ENCODE measurements at regions not wholly inside any gene's neighbourhood (a gene's known extent, or its start where the extent isn't known, plus 50 kb on each side); places are given as distances from the start of the nearest gene placed in this dataset.
A peak's percentile ranks its signal among the peaks of the same experiment; 100 is the strongest.

GRCh38 chr6:44679438-44680201, 292.1 kb downstream of the CDC5L start:
- Mint-ChIP-seq H3K9me3 (no peaks in the 10 kb centered on the region), H3K27me3 (ENCODE audit: insufficient read depth) (peaks cover 3% of the 10 kb centered on the region), H3K27ac (peak overlapping the region; percentile 40), H3K36me3 (ENCODE audit: low read depth) (no peaks in the 10 kb centered on the region), H3K4me3 (no peak overlapping the region), H3K4me1 (ENCODE audit: low read depth) (peaks cover 5% of the 10 kb centered on the region)
- no peak for DNase-seq (ENCODE audit: low spot score)
- intact Hi-C loops (cut with micrococcal nuclease): loop anchor here (10.0 kb wide), 1 partner anchor 1955 kb away; no protein-coding TSS in a partner anchor

GRCh38 chr6:44680202-44680720, 292.8 kb downstream of the CDC5L start:
- DNase-seq (ENCODE audit: low spot score): no peak
- intact Hi-C loops (cut with micrococcal nuclease): no loop called here
- Mint-ChIP-seq H3K4me1 (ENCODE audit: low read depth) (peaks cover 5% of the 10 kb centered on the region), H3K27me3 (ENCODE audit: insufficient read depth) (peaks cover 5% of the 10 kb centered on the region), H3K36me3 (ENCODE audit: low read depth) (no peaks in the 10 kb centered on the region), H3K9me3 (no peaks in the 10 kb centered on the region), H3K27ac (no peak overlapping the region), H3K4me3 (no peak overlapping the region)

GRCh38 chr6:44681761-44682160, 294.3 kb downstream of the CDC5L start:
- Mint-ChIP-seq H3K27ac (no peak overlapping the region), H3K36me3 (ENCODE audit: low read depth) (no peaks in the 10 kb centered on the region), H3K4me3 (no peak overlapping the region), H3K27me3 (ENCODE audit: insufficient read depth) (peaks cover 5% of the 10 kb centered on the region), H3K9me3 (no peaks in the 10 kb centered on the region), H3K4me1 (ENCODE audit: low read depth) (peaks cover 5% of the 10 kb centered on the region)
- no peak for DNase-seq (ENCODE audit: low spot score)
- intact Hi-C loops (cut with micrococcal nuclease): no loop called here

- Mint-ChIP-seq H3K36me3 (ENCODE audit: low read depth) (no peaks in the 10 kb centered on the region), H3K4me1 (ENCODE audit: low read depth) (peaks cover 5% of the 10 kb centered on the region), H3K27ac (no peak overlapping the region), H3K4me3 (no peak overlapping the region), H3K27me3 (ENCODE audit: insufficient read depth) (peaks cover 7% of the 10 kb centered on the region), H3K9me3 (peaks cover 2% of the 10 kb centered on the region)
- intact Hi-C loops (cut with micrococcal nuclease): no loop called here
- no peak for DNase-seq (ENCODE audit: low spot score)
Measured at GRCh38 chr6:44682280-44682679, 294.8 kb downstream of the CDC5L start.

GRCh38 chr6:44682987-44683779, 295.7 kb downstream of the CDC5L start:
- intact Hi-C loops (cut with micrococcal nuclease): no loop called here
- DNase-seq (ENCODE audit: low spot score): no peak
- Mint-ChIP-seq H3K4me1 (ENCODE audit: low read depth) (peaks cover 5% of the 10 kb centered on the region), H3K27me3 (ENCODE audit: insufficient read depth) (peaks cover 12% of the 10 kb centered on the region), H3K27ac (no peak overlapping the region), H3K4me3 (no peak overlapping the region), H3K9me3 (peaks cover 3% of the 10 kb centered on the region), H3K36me3 (ENCODE audit: low read depth) (no peaks in the 10 kb centered on the region)

GRCh38 chr6:44685213-44685612, 297.7 kb downstream of the CDC5L start:
- Mint-ChIP-seq H3K4me3 (no peak overlapping the region), H3K4me1 (ENCODE audit: low read depth) (no peaks in the 10 kb centered on the region), H3K36me3 (ENCODE audit: low read depth) (peaks cover 2% of the 10 kb centered on the region), H3K27ac (no peak overlapping the region), H3K27me3 (ENCODE audit: insufficient read depth) (peaks cover 11% of the 10 kb centered on the region), H3K9me3 (peaks cover 10% of the 10 kb centered on the region)
- DNase-seq (ENCODE audit: low spot score): no peak
- intact Hi-C loops (cut with micrococcal nuclease): no loop called here

- Mint-ChIP-seq H3K27me3 (ENCODE audit: insufficient read depth) (peaks cover 1% of the 10 kb centered on the region), H3K9me3 (no peaks in the 10 kb centered on the region)
- intact Hi-C loops (cut with micrococcal nuclease): no loop called here
Measured at GRCh38 chr6:44696099-44696498, 308.6 kb downstream of the CDC5L start.

GRCh38 chr6:44696686-44697085, 309.2 kb downstream of the CDC5L start:
- no peak overlapping the region for H3K27ac Mint-ChIP-seq
- intact Hi-C loops (cut with micrococcal nuclease): no loop called here
- H3K36me3 Mint-ChIP-seq (ENCODE audit: low read depth): no peaks in the 10 kb centered on the region
- H3K9me3 Mint-ChIP-seq: no peaks in the 10 kb centered on the region
- peaks cover 5% of the 10 kb centered on the region for H3K4me1 Mint-ChIP-seq (ENCODE audit: low read depth)
- no peak overlapping the region for H3K4me3 Mint-ChIP-seq
- DNase-seq (ENCODE audit: low spot score): no peak
- peaks cover 1% of the 10 kb centered on the region for H3K27me3 Mint-ChIP-seq (ENCODE audit: insufficient read depth)

More at GRCh38 chr6:44696099-44696498, 308.6 kb downstream of the CDC5L start:
- H3K4me3 Mint-ChIP-seq: no peak overlapping the region
- H3K4me1 Mint-ChIP-seq (ENCODE audit: low read depth): peaks cover under 1% of the 10 kb centered on the region
- DNase-seq (ENCODE audit: low spot score): no peak
- no peaks in the 10 kb centered on the region for H3K36me3 Mint-ChIP-seq (ENCODE audit: low read depth)
- no peak overlapping the region for H3K27ac Mint-ChIP-seq

GRCh38 chr6:44697327-44697726, 309.8 kb downstream of the CDC5L start:
- peaks cover 9% of the 10 kb centered on the region for H3K4me1 Mint-ChIP-seq (ENCODE audit: low read depth)
- peaks cover 1% of the 10 kb centered on the region for H3K36me3 Mint-ChIP-seq (ENCODE audit: low read depth)
- no peak overlapping the region for H3K4me3 Mint-ChIP-seq
- DNase-seq (ENCODE audit: low spot score): no peak
- peaks cover 1% of the 10 kb centered on the region for H3K27me3 Mint-ChIP-seq (ENCODE audit: insufficient read depth)
- no peaks in the 10 kb centered on the region for H3K9me3 Mint-ChIP-seq
- H3K27ac Mint-ChIP-seq: no peak overlapping the region
- intact Hi-C loops (cut with micrococcal nuclease): no loop called here

GRCh38 chr6:44698602-44699001, 311.1 kb downstream of the CDC5L start:
- Mint-ChIP-seq H3K4me3 (no peak overlapping the region), H3K9me3 (no peaks in the 10 kb centered on the region), H3K27ac (no peak overlapping the region), H3K27me3 (ENCODE audit: insufficient read depth) (peaks cover 1% of the 10 kb centered on the region), H3K36me3 (ENCODE audit: low read depth) (peaks cover 2% of the 10 kb centered on the region), H3K4me1 (ENCODE audit: low read depth) (peaks cover 15% of the 10 kb centered on the region)
- no peak for DNase-seq (ENCODE audit: low spot score)
- intact Hi-C loops (cut with micrococcal nuclease): no loop called here

GRCh38 chr6:44699082-44699481, 311.6 kb downstream of the CDC5L start:
- intact Hi-C loops (cut with micrococcal nuclease): no loop called here
- DNase-seq (ENCODE audit: low spot score): no peak
- H3K4me1 Mint-ChIP-seq (ENCODE audit: low read depth): peaks cover 20% of the 10 kb centered on the region

GRCh38 chr6:44699851-44700250, 312.3 kb downstream of the CDC5L start:
- DNase-seq (ENCODE audit: low spot score): no peak
- peaks cover 2% of the 10 kb centered on the region for H3K36me3 Mint-ChIP-seq (ENCODE audit: low read depth)
- peaks cover 20% of the 10 kb centered on the region for H3K4me1 Mint-ChIP-seq (ENCODE audit: low read depth)
- H3K27ac Mint-ChIP-seq: no peak overlapping the region
- peaks cover 3% of the 10 kb centered on the region for H3K9me3 Mint-ChIP-seq
- peaks cover 1% of the 10 kb centered on the region for H3K27me3 Mint-ChIP-seq (ENCODE audit: insufficient read depth)
- H3K4me3 Mint-ChIP-seq: no peak overlapping the region
- intact Hi-C loops (cut with micrococcal nuclease): loop anchor here (5.0 kb wide), 2 partner anchors 58 to 222 kb away; no protein-coding TSS in a partner anchor

More at GRCh38 chr6:44699082-44699481, 311.6 kb downstream of the CDC5L start:
- Mint-ChIP-seq H3K9me3 (peaks cover 3% of the 10 kb centered on the region), H3K36me3 (ENCODE audit: low read depth) (peaks cover 2% of the 10 kb centered on the region), H3K27ac (no peak overlapping the region), H3K27me3 (ENCODE audit: insufficient read depth) (peaks cover 1% of the 10 kb centered on the region), H3K4me3 (no peak overlapping the region)

GRCh38 chr6:44700422-44700821, 312.9 kb downstream of the CDC5L start:
- intact Hi-C loops (cut with micrococcal nuclease): loop anchor here (5.0 kb wide), 2 partner anchors 58 to 222 kb away; no protein-coding TSS in a partner anchor

More at GRCh38 chr6:44700422-44700821, 312.9 kb downstream of the CDC5L start:
- H3K36me3 Mint-ChIP-seq (ENCODE audit: low read depth): peaks cover 2% of the 10 kb centered on the region
- no peak for DNase-seq (ENCODE audit: low spot score)
- H3K9me3 Mint-ChIP-seq: peaks cover 3% of the 10 kb centered on the region
- H3K27ac Mint-ChIP-seq: no peak overlapping the region
- no peak overlapping the region for H3K4me3 Mint-ChIP-seq
- peaks cover 20% of the 10 kb centered on the region for H3K4me1 Mint-ChIP-seq (ENCODE audit: low read depth)
- H3K27me3 Mint-ChIP-seq (ENCODE audit: insufficient read depth): peaks cover 1% of the 10 kb centered on the region
